Neural progenitor cell (in vitro differentiated cells): ENCODE measurements at regions not wholly inside any gene's neighbourhood (a gene's known extent, or its start where the extent isn't known, plus 50 kb on each side); places are given as distances from the start of the nearest gene placed in this dataset.
A peak's percentile ranks its signal among the peaks of the same experiment; 100 is the strongest.

Experiments used
- DNase-seq: peaks from one replicate; pipeline ENCODE4 v3.0.0-alpha.2; 2016; ENCODE audit warnings: low spot score
- H2AFZ ChIP-seq: fragments of 200-600 bp; sonication (generic); replicated peaks from 2 replicates; pipeline ENCODE4 v1.6.1; 2016; ENCODE audit warnings: antibody characterized with exemption
- H3F3A ChIP-seq: fragments of 200-600 bp; sonication (generic); 2 replicates; pipeline ENCODE4 v1.6.1; 2016; ENCODE audit warnings: antibody characterized with exemption, low read depth
- H3K27ac ChIP-seq: fragments of 200-600 bp; sonication (generic); 2 replicates; pipeline ENCODE4 v1.5.1; 2016; ENCODE audit warnings: mild to moderate bottlenecking
- H3K27me3 ChIP-seq: fragments of 200-600 bp; sonication (generic); 2 replicates; pipeline ENCODE4 v1.6.1; 2016; ENCODE audit warnings: mild to moderate bottlenecking, moderate library complexity
- H3K36me3 ChIP-seq: fragments of 200-600 bp; sonication (generic); 2 replicates; pipeline ENCODE4 v1.5.1; 2016
- H3K4me1 ChIP-seq: fragments of 200-600 bp; sonication (generic); 2 replicates; pipeline ENCODE4 v1.6.1; 2016; ENCODE audit warnings: mixed run types
- H3K4me2 ChIP-seq: fragments of 200-600 bp; sonication (generic); 2 replicates; pipeline ENCODE4 v1.6.1; 2016
- H3K4me3 ChIP-seq: fragments of 200-600 bp; sonication (generic); 2 replicates; pipeline ENCODE4 v1.5.1; 2016
- H3K79me2 ChIP-seq: fragments of 200-600 bp; sonication (generic); 2 replicates; pipeline ENCODE4 v1.6.1; 2016; ENCODE audit warnings: low read depth
- H3K9ac ChIP-seq: fragments of 200-600 bp; sonication (generic); 2 replicates; pipeline ENCODE4 v1.6.1; 2016
- H3K9me3 ChIP-seq: fragments of 200-600 bp; sonication (generic); 2 replicates; pipeline ENCODE4 v1.5.1; 2016; ENCODE audit warnings: low read depth
- H4K20me1 ChIP-seq: fragments of 200-600 bp; sonication (generic); 2 replicates; pipeline ENCODE4 v1.6.1; 2016; ENCODE audit warnings: low read depth
- H3K27ac Mint-ChIP-seq: 3 replicates; pipeline ENCODE4 v1.8.0; 2021; ENCODE audit warnings: mixed read lengths
- H3K27me3 Mint-ChIP-seq: 2 replicates; pipeline ENCODE4 v1.8.0; 2022; ENCODE audit warnings: low read depth, mild to moderate bottlenecking, inconsistent platforms, moderate library complexity, mixed read lengths; ENCODE audit not compliant: insufficient read depth
- H3K36me3 Mint-ChIP-seq: 3 replicates; pipeline ENCODE4 v1.8.0; 2021; ENCODE audit warnings: mixed read lengths
- H3K4me1 Mint-ChIP-seq: 3 replicates; pipeline ENCODE4 v1.8.0; 2021; ENCODE audit warnings: mixed read lengths
- H3K4me3 Mint-ChIP-seq: 3 replicates; pipeline ENCODE4 v1.8.0; 2021; ENCODE audit warnings: mild to moderate bottlenecking, moderate library complexity, mixed read lengths
- H3K9me3 Mint-ChIP-seq: 3 replicates; pipeline ENCODE4 v1.8.0; 2020; ENCODE audit warnings: mixed read lengths
- CTCF ChIP-seq: fragments of 200-600 bp; sonication (generic); IDR thresholded peaks from 2 replicates; pipeline ENCODE4 v1.5.1; 2017; ENCODE audit warnings: antibody characterized with exemption, mild to moderate bottlenecking
- EZH2 ChIP-seq: fragments of 200-600 bp; sonication (generic); IDR thresholded peaks from 2 replicates; pipeline ENCODE4 v1.6.1; 2017; ENCODE audit warnings: antibody characterized with exemption, mild to moderate bottlenecking, moderate library complexity
- EZH2phosphoT487 ChIP-seq: fragments of 200-600 bp; sonication (generic); IDR thresholded peaks from 2 replicates; pipeline ENCODE4 v1.6.1; 2017; ENCODE audit warnings: antibody characterized with exemption

GRCh38 chr7:34320412-34320811 is 337.6 kb upstream of the NPSR1 start:
- Histone ChIP-seq H3F3A (no peaks in the 10 kb centered on the region), H3K9ac (no peak overlapping the region), H3K4me3 (no peak overlapping the region), H3K27ac (no peak overlapping the region), H3K36me3 (no peaks in the 10 kb centered on the region), H3K4me2 (no peak overlapping the region), H3K79me2 (no peaks in the 10 kb centered on the region), H2AFZ (no peak overlapping the region), H3K27me3 (no peaks in the 10 kb centered on the region), H3K9me3 (no peaks in the 10 kb centered on the region), H3K4me1 (no peaks in the 10 kb centered on the region), H4K20me1 (peaks cover 4% of the 10 kb centered on the region)
- no peaks in the 10 kb centered on the region for H3K4me1 Mint-ChIP-seq
- peaks cover 4% of the 10 kb centered on the region for H3K27me3 Mint-ChIP-seq
- no peak overlapping the region for H3K4me3 Mint-ChIP-seq
- no peak for DNase-seq
- no peak for TF ChIP-seq CTCF
- TF ChIP-seq EZH2phosphoT487, result no peak
- no peak for TF ChIP-seq EZH2
- no peak overlapping the region for H3K27ac Mint-ChIP-seq
- H3K36me3 Mint-ChIP-seq, result no peaks in the 10 kb centered on the region
- H3K9me3 Mint-ChIP-seq, result no peaks in the 10 kb centered on the region

GRCh38 chr7:34320926-34321661 is 336.9 kb upstream of the NPSR1 start:
- H3K27ac Mint-ChIP-seq, result no peak overlapping the region
- H3K9ac ChIP-seq, result no peak overlapping the region
- H2AFZ ChIP-seq, result peak overlapping the region; percentile 81
- peak; percentile 79 for DNase-seq
- H3K4me1 Mint-ChIP-seq, result no peaks in the 10 kb centered on the region
- no peaks in the 10 kb centered on the region for H3K9me3 ChIP-seq
- no peaks in the 10 kb centered on the region for H3K36me3 ChIP-seq
- H3K27ac ChIP-seq, result no peak overlapping the region
- no peaks in the 10 kb centered on the region for H3F3A ChIP-seq
- H3K27me3 ChIP-seq, result no peaks in the 10 kb centered on the region
- TF ChIP-seq CTCF (peak; percentile 97), EZH2phosphoT487 (no peak)
- H3K4me1 ChIP-seq, result no peaks in the 10 kb centered on the region
- H3K4me3 ChIP-seq, result peak overlapping the region; percentile 27
- H3K36me3 Mint-ChIP-seq, result no peaks in the 10 kb centered on the region
- H3K4me2 ChIP-seq, result peak overlapping the region; percentile 66
- peaks cover 4% of the 10 kb centered on the region for H4K20me1 ChIP-seq
- no peak overlapping the region for H3K4me3 Mint-ChIP-seq
- no peaks in the 10 kb centered on the region for H3K79me2 ChIP-seq
- H3K27me3 Mint-ChIP-seq, result peaks cover 4% of the 10 kb centered on the region
- H3K9me3 Mint-ChIP-seq, result no peaks in the 10 kb centered on the region

- Histone ChIP-seq H3K4me1 (no peaks in the 10 kb centered on the region), H4K20me1 (peaks cover 4% of the 10 kb centered on the region), H3K9ac (no peak overlapping the region), H3K27me3 (no peaks in the 10 kb centered on the region), H3K4me2 (no peak overlapping the region), H3K27ac (no peak overlapping the region), H3K9me3 (no peaks in the 10 kb centered on the region), H3K79me2 (no peaks in the 10 kb centered on the region), H2AFZ (no peak overlapping the region), H3F3A (no peaks in the 10 kb centered on the region), H3K36me3 (no peaks in the 10 kb centered on the region), H3K4me3 (no peak overlapping the region)
- peaks cover 4% of the 10 kb centered on the region for H3K27me3 Mint-ChIP-seq
- H3K4me3 Mint-ChIP-seq, result no peak overlapping the region
- no peak overlapping the region for H3K27ac Mint-ChIP-seq
- no peak for DNase-seq
- no peaks in the 10 kb centered on the region for H3K9me3 Mint-ChIP-seq
- TF ChIP-seq CTCF (no peak), EZH2 (no peak), EZH2phosphoT487 (no peak)
- no peaks in the 10 kb centered on the region for H3K36me3 Mint-ChIP-seq
- H3K4me1 Mint-ChIP-seq, result no peaks in the 10 kb centered on the region
These were observed 335.2 kb upstream of the NPSR1 start for GRCh38 chr7:34322841-34323240.
